HG03060 (cell line): ENCODE measurements at regions not wholly inside any gene's neighbourhood (a gene's known extent, or its start where the extent isn't known, plus 50 kb on each side); places are given as distances from the start of the nearest gene placed in this dataset.
"Not testable (repeated sequence)": the region's sequence is repeated elsewhere in the genome, so short reads cannot be mapped to it uniquely, and the experiment has no call there.

Experiments used
- ATAC-seq: cut with Tn5 transposase; IDR thresholded peaks from one replicate; pipeline ENCODE4 v1.9.1; 2021; ENCODE audit warnings: low read depth, moderate number of reproducible peaks; ENCODE audit not compliant: unreplicated experiment

GRCh38 chr6:30832864-30833263, 51.5 kb upstream of the DDR1 start:
- no peak for ATAC-seq

- no peak for ATAC-seq
Measured at GRCh38 chr6:30830438-30830837, 53.9 kb upstream of the DDR1 start.

GRCh38 chr6:30829639-30830255, 54.6 kb upstream of the DDR1 start:
- ATAC-seq: no peak

- no peak for ATAC-seq
Measured at GRCh38 chr6:30829033-30829432, 55.3 kb upstream of the DDR1 start.

GRCh38 chr6:30828027-30828962, 56.0 kb upstream of the DDR1 start:
- no peak for ATAC-seq

GRCh38 chr6:30826961-30827342, 57.4 kb upstream of the DDR1 start:
- no peak for ATAC-seq

GRCh38 chr6:30824698-30825097, 59.6 kb upstream of the DDR1 start:
- no peak for ATAC-seq

- no peak for ATAC-seq
Measured at GRCh38 chr6:30823534-30823865, 60.8 kb upstream of the DDR1 start.

GRCh38 chr6:30821862-30822784, 62.2 kb upstream of the DDR1 start:
- no peak for ATAC-seq

- ATAC-seq: no peak
Measured at GRCh38 chr6:30820193-30820592, 64.1 kb upstream of the DDR1 start.

GRCh38 chr6:30819297-30819917, 64.9 kb upstream of the DDR1 start:
- ATAC-seq: no peak

- no peak for ATAC-seq
Measured at GRCh38 chr6:30818391-30818841, 65.9 kb upstream of the DDR1 start.

- ATAC-seq: no peak
Measured at GRCh38 chr6:30816791-30817739, 67.3 kb upstream of the DDR1 start.

GRCh38 chr6:30816296-30816695, 68.0 kb upstream of the DDR1 start:
- not testable (repeated sequence) for ATAC-seq

- ATAC-seq: not testable (repeated sequence)
Measured at GRCh38 chr6:30815041-30815742, 69.1 kb upstream of the DDR1 start.

GRCh38 chr6:30814146-30815040, 69.9 kb upstream of the DDR1 start:
- ATAC-seq: no peak

- no peak for ATAC-seq
Measured at GRCh38 chr6:30813631-30814145, 69.3 kb upstream of the IER3 start.
